Endothelial cell of umbilical vein (primary cell): ENCODE measurements at regions not wholly inside any gene's neighbourhood (a gene's known extent, or its start where the extent isn't known, plus 50 kb on each side); places are given as distances from the start of the nearest gene placed in this dataset.

Experiments
- BruUV-seq: library from RNA; stranded (reverse); fragments of 400-500 nt; replicated peaks from 2 replicates; lab custom pipeline; 2021; lab: Mats Ljungman, UMichigan
- CTCF ChIA-PET: fragments of 300-600, 350-600 bp; sonication (Branson Sonifier 250); formaldehyde crosslinking; loops from one replicate; lab custom pipeline; 2021; ENCODE audit warnings: antibody characterized with exemption, inconsistent platforms; lab: Charles Lee
- POLR2A ChIA-PET: fragments of 300-600, 350-600 bp; sonication (Branson Sonifier 250); formaldehyde crosslinking; loops from one replicate; lab custom pipeline; 2021; ENCODE audit warnings: antibody characterized with exemption, inconsistent platforms; lab: Charles Lee
- DNase-seq: peaks from one replicate; pipeline ENCODE4 v3.0.0-alpha.2; 2011; ENCODE audit warnings: low read depth, low spot score
- FAIRE-seq: peaks from 2 replicates; lab custom pipeline; 2011; peaks lifted over from hg19 to GRCh38; lab: Jason Lieb, UNC
- H2AFZ ChIP-seq: 2 replicates; pipeline ENCODE4 v1.6.0; 2012; ENCODE audit warnings: low read depth, low read length, control low read depth, inconsistent platforms
- H3K27ac ChIP-seq: 2 replicates; pipeline ENCODE4 v1.5.1; 2011; ENCODE audit warnings: low read depth, mild to moderate bottlenecking, control low read depth, low read length, moderate library complexity; ENCODE audit not compliant: insufficient read depth
- H3K27me3 ChIP-seq, 2 experiments: 2 replicates each; pipeline versions ENCODE4 v1.6.0 to v1.6.1; 2011; ENCODE audit warnings: low read length in 2 of 2, mixed read lengths in 1 of 2; ENCODE audit not compliant: control insufficient read depth in 2 of 2, insufficient read depth in 2 of 2
- H3K36me3 ChIP-seq, 2 experiments: 2 replicates in 1 of 2; 3 replicates in 1 of 2; pipeline ENCODE4 v1.5.1; 2011; ENCODE audit warnings: low read length in 2 of 2, mild to moderate bottlenecking in 1 of 2, moderate library complexity in 1 of 2; ENCODE audit not compliant: control insufficient read depth in 2 of 2, insufficient read depth in 2 of 2; ENCODE audit errors: extremely low read depth in 1 of 2
- H3K4me1 ChIP-seq: 3 replicates; pipeline ENCODE4 v1.5.1; 2011; ENCODE audit warnings: mild to moderate bottlenecking, low read length; ENCODE audit not compliant: control insufficient read depth, insufficient read depth; ENCODE audit errors: extremely low read depth
- H3K4me2 ChIP-seq: 2 replicates; pipeline ENCODE4 v1.6.1; 2011; ENCODE audit warnings: low read length, control low read depth, mixed read lengths; ENCODE audit not compliant: insufficient read depth
- H3K4me3 ChIP-seq, 3 experiments: fragments of 200-600 bp in 1 of 3; sonication (generic), shearing (Covaris generic) in 1 of 3; replicated peaks in 1 of 3; 2 replicates each; pipeline ENCODE4 v1.5.1; 2011 to 2016; ENCODE audit warnings: control low read depth in 3 of 3, low read length in 3 of 3, mild to moderate bottlenecking in 2 of 3, inconsistent platforms in 1 of 3, low read depth in 1 of 3, moderate library complexity in 1 of 3; ENCODE audit not compliant: insufficient read depth in 1 of 3
- H3K79me2 ChIP-seq: 2 replicates; pipeline ENCODE4 v1.6.0; 2012; ENCODE audit warnings: low read length, inconsistent platforms; ENCODE audit not compliant: control insufficient read depth, insufficient read depth
- H3K9ac ChIP-seq: replicated peaks from 2 replicates; pipeline ENCODE3; 2011; ENCODE audit warnings: low read length, control low read depth; ENCODE audit not compliant: insufficient read depth; ENCODE audit errors: extremely low read depth
- H3K9me1 ChIP-seq: replicated peaks from 3 replicates; pipeline ENCODE4 v1.6.0; 2011; ENCODE audit warnings: mild to moderate bottlenecking, low read length; ENCODE audit not compliant: control insufficient read depth, insufficient read depth; ENCODE audit errors: extremely low read depth
- H3K9me3 ChIP-seq: replicated peaks from 2 replicates; pipeline ENCODE4 v1.5.1; 2012; ENCODE audit warnings: low read length, inconsistent platforms; ENCODE audit not compliant: control insufficient read depth, insufficient read depth
- H4K20me1 ChIP-seq: replicated peaks from 2 replicates; pipeline ENCODE3; 2011; ENCODE audit warnings: mild to moderate bottlenecking, low read length; ENCODE audit not compliant: control insufficient read depth, insufficient read depth; ENCODE audit errors: extremely low read depth
- EZH2 ChIP-seq: IDR thresholded peaks from 2 replicates; pipeline ENCODE4 v1.6.1; 2012; ENCODE audit warnings: borderline replicate concordance, low read depth, mild to moderate bottlenecking, moderate library complexity, low read length, inconsistent platforms; ENCODE audit not compliant: severe bottlenecking
- FOS ChIP-seq: IDR thresholded peaks from 2 replicates; pipeline ENCODE4 v1.6.1; 2011; ENCODE audit warnings: mild to moderate bottlenecking, low read length, moderate library complexity, borderline replicate concordance; ENCODE audit not compliant: insufficient read depth
- GATA2 ChIP-seq: IDR thresholded peaks from 2 replicates; pipeline ENCODE4 v1.7.0; 2011; ENCODE audit warnings: low read depth, mild to moderate bottlenecking, moderate library complexity, mixed read lengths, low read length; ENCODE audit not compliant: insufficient read length, insufficient read depth
- JUN ChIP-seq: IDR thresholded peaks from 2 replicates; pipeline ENCODE4 v1.6.1; 2011; ENCODE audit warnings: borderline replicate concordance, low read depth; ENCODE audit not compliant: insufficient read length, insufficient read depth
- MYC ChIP-seq: IDR thresholded peaks from one replicate; pipeline ENCODE4 v1.6.1; 2011; ENCODE audit warnings: mild to moderate bottlenecking, low read depth, low read length
- POLR2A ChIP-seq: IDR thresholded peaks from 2 replicates; pipeline ENCODE4 v1.6.1; 2012; ENCODE audit warnings: low read depth, mild to moderate bottlenecking, control low read depth, low read length
- POLR2AphosphoS5 ChIP-seq: IDR thresholded peaks from 2 replicates; pipeline ENCODE4 v1.6.1; 2012; ENCODE audit warnings: low read depth, mild to moderate bottlenecking, control low read depth, low read length, moderate library complexity; ENCODE audit not compliant: insufficient read depth
- dilution Hi-C: fragments of 300-500 bp; cut with MboI; formaldehyde crosslinking; loops from one replicate; pipeline ENCODE4 v1.15.0; 2019; ENCODE audit warnings: low sequenced_read_pairs; ENCODE audit not compliant: extremely low pct_ligation_motif_present
- intact Hi-C: fragments of 100-400 bp; cut with micrococcal nuclease; formaldehyde crosslinking; loops from one replicate; pipeline ENCODE4 v1.10.0; 2022
- TF ChIP-seq, protein P1 (sequence below), 2 donors: IDR thresholded peaks; 1 replicate in 1 of 2; 2 replicates in 1 of 2; pipeline ENCODE4 v1.5.1; 2011; ENCODE audit warnings: low read length in 2 of 2, mild to moderate bottlenecking in 2 of 2, moderate library complexity in 2 of 2, control low read depth in 1 of 2, inconsistent platforms in 1 of 2, low read depth in 1 of 2; ENCODE audit not compliant: insufficient read depth in 1 of 2; ENCODE audit errors: extremely low read depth in 1 of 2
- TF ChIP-seq, protein P2 (sequence below): IDR thresholded peaks from 2 replicates; pipeline ENCODE4 v1.6.1; 2011; ENCODE audit not compliant: insufficient read depth, insufficient read length

DNA sequence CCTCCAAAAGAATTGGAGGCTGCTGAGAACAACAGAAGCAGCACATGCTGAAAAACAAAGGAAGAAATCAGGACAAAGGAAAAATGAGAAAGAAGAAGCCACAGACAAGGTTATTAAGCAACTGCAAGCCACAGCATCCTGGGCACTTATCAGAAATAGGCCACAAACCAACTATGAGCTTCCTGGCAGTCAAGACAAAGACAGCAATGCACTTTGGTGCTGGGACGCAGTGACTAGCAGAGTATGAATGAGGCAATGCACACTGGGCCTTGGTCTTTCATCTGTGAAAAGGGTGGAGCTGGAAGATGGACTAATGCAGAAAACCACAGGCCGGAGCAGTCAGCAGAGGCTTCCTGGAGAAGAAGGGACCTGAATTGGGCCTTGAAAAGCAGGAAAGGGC is 56.0 kb upstream of the LINGO1 start:
- intact Hi-C loops (no loop called here), dilution Hi-C loops (no loop called here)
- ChIA-PET CTCF (no interaction called here), POLR2A (no interaction called here)
- no peak overlapping the region for H3K4me2 ChIP-seq
- H3K27me3 ChIP-seq: no peaks in the 10 kb centered on the region
- no peak overlapping the region for H3K4me3 ChIP-seq
- no peaks in the 10 kb centered on the region for H3K9me3 ChIP-seq
- no peaks in the 10 kb centered on the region for H4K20me1 ChIP-seq
- H3K4me1 ChIP-seq: no peaks in the 10 kb centered on the region
- H2AFZ ChIP-seq: no peak overlapping the region
- DNase-seq: no peak
- no peak for FAIRE-seq
- no peaks in the 10 kb centered on the region for H3K36me3 ChIP-seq
- no peak overlapping the region for H3K9ac ChIP-seq
- TF ChIP-seq, protein P1, sequence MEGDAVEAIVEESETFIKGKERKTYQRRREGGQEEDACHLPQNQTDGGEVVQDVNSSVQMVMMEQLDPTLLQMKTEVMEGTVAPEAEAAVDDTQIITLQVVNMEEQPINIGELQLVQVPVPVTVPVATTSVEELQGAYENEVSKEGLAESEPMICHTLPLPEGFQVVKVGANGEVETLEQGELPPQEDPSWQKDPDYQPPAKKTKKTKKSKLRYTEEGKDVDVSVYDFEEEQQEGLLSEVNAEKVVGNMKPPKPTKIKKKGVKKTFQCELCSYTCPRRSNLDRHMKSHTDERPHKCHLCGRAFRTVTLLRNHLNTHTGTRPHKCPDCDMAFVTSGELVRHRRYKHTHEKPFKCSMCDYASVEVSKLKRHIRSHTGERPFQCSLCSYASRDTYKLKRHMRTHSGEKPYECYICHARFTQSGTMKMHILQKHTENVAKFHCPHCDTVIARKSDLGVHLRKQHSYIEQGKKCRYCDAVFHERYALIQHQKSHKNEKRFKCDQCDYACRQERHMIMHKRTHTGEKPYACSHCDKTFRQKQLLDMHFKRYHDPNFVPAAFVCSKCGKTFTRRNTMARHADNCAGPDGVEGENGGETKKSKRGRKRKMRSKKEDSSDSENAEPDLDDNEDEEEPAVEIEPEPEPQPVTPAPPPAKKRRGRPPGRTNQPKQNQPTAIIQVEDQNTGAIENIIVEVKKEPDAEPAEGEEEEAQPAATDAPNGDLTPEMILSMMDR (IDR thresholded peaks at IDR 0.05; ENCODE audit: extremely low read depth in 1 of 2, insufficient read depth in 1 of 2, low read depth in 1 of 2, low read length in 2 of 2): no peak
- TF ChIP-seq EZH2 (no peak), POLR2A (no peak), GATA2 (no peak), JUN (no peak), FOS (no peak), MYC (no peak), POLR2AphosphoS5 (no peak)
- TF ChIP-seq, protein P2, sequence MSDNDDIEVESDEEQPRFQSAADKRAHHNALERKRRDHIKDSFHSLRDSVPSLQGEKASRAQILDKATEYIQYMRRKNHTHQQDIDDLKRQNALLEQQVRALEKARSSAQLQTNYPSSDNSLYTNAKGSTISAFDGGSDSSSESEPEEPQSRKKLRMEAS: no peak
- no peaks in the 10 kb centered on the region for H3K79me2 ChIP-seq
- no peak overlapping the region for H3K27ac ChIP-seq
- no peaks in the 10 kb centered on the region for H3K9me1 ChIP-seq
- BruUV-seq: no TSS peak
